AG10803 (cell line): ENCODE measurements at regions not wholly inside any gene's neighbourhood (a gene's known extent, or its start where the extent isn't known, plus 50 kb on each side); places are given as distances from the start of the nearest gene placed in this dataset.
A peak's percentile ranks its signal among the peaks of the same experiment; 100 is the strongest.

Experiments used
- DNase-seq: peaks from one replicate; pipeline ENCODE4 v3.0.0; 2010; ENCODE audit warnings: low read depth
- H3K4me3 ChIP-seq: 2 replicates; pipeline ENCODE4 v1.5.1; 2011; ENCODE audit warnings: mild to moderate bottlenecking, low read length, control low read depth
- CTCF ChIP-seq: conservative IDR thresholded peaks from 2 replicates; pipeline ENCODE4 v1.5.1; 2011; ENCODE audit warnings: mild to moderate bottlenecking, low read length, control low read depth, inconsistent platforms

- H3K4me3 ChIP-seq = no peak overlapping the region
- TF ChIP-seq CTCF = no peak
- no peak for DNase-seq
These were observed 162.0 kb upstream of the SETBP1 start for GRCh38 chr18:44518666-44519065.

GRCh38 chr18:44520981-44521667, 159.6 kb upstream of the SETBP1 start:
- TF ChIP-seq CTCF = no peak
- DNase-seq = no peak
- H3K4me3 ChIP-seq = no peak overlapping the region

- TF ChIP-seq CTCF = no peak
- H3K4me3 ChIP-seq = no peak overlapping the region
- no peak for DNase-seq
These were observed 159.0 kb upstream of the SETBP1 start for GRCh38 chr18:44521668-44522022.

- no peak for DNase-seq
- TF ChIP-seq CTCF = no peak
- H3K4me3 ChIP-seq = no peak overlapping the region
These were observed 153.8 kb upstream of the SETBP1 start for GRCh38 chr18:44526705-44527415.

- no peak for TF ChIP-seq CTCF
- no peak overlapping the region for H3K4me3 ChIP-seq
- no peak for DNase-seq
These were observed 147.6 kb upstream of the SETBP1 start for GRCh38 chr18:44533071-44533470.

GRCh38 chr18:44536046-44536445, 144.6 kb upstream of the SETBP1 start:
- no peak overlapping the region for H3K4me3 ChIP-seq
- peak; percentile 80 for DNase-seq

More at GRCh38 chr18:44536046-44536445, 144.6 kb upstream of the SETBP1 start:
- no peak for TF ChIP-seq CTCF
